ENCODE measurements at regions not wholly inside any gene's neighbourhood (a gene's known extent, or its start where the extent isn't known, plus 50 kb on each side); places are given as distances from the start of the nearest gene placed in this dataset.

DNA sequence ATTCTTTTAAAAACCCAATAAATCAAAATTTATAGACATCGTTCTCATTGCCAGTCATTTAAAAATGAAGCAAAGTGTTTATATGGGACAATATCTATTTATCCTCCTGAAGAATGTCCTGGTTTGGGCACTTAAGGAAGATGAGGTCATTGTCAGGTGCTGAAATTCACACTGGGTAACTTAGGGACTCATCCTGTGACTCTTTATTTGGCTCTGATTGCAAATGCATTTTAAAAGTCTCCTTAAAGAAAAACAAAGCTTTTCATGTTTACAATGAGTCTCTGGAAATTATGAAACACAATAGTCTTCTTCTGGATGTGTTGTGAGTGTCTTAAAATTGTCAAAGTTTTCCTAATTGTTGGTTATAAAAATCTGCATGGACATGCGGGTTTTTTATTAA lies 69.5 kb upstream of the GPR158 start:
- no peak overlapping the region for H2BK15ac ChIP-seq (ENCODE audit: low read depth, low read length)
- H3K36me3 ChIP-seq (ENCODE audit: control insufficient read depth, insufficient read depth, low read length): no peaks in the 10 kb centered on the region
- H3K27ac ChIP-seq (ENCODE audit: insufficient read depth, low read length): no peak overlapping the region
- no peak overlapping the region for H3K9ac ChIP-seq (ENCODE audit: low read depth, low read length)
- WGBS, 2 experiments (ENCODE audit: extremely low coverage in 2 of 2, insufficient read length in 1 of 2): no CpG with 5 or more reads among the region's 2 CpGs
- no peak overlapping the region for H3K14ac ChIP-seq (replicated peaks; ENCODE audit: low read depth, low read length)
- ATAC-seq (ENCODE audit: low read depth) (no peak), DNase-seq (no peak)
- H3K4ac ChIP-seq (ENCODE audit: low read depth, low read length): no peak overlapping the region
- in situ Hi-C loops (cut with MboI; ENCODE audit: low sequenced_read_pairs) (no loop called here), dilution Hi-C loops (cut with HindIII; ENCODE audit: low sequenced_read_pairs, unreplicated experiment) (no loop called here), intact Hi-C loops (cut with micrococcal nuclease) (no loop called here)
- no peaks in the 10 kb centered on the region for H3K9me1 ChIP-seq (ENCODE audit: insufficient read depth, low read length)
- ChIA-PET CTCF (no interaction called here), POLR2A (ENCODE audit: unreplicated experiment) (no interaction called here)
- H2AK9ac ChIP-seq (replicated peaks; ENCODE audit: low read depth, low read length, poor library complexity): no peak overlapping the region
- no peak overlapping the region for H4K91ac ChIP-seq (ENCODE audit: insufficient read depth, low read depth, low read length)
- H2AK5ac ChIP-seq (ENCODE audit: low read depth, low read length): no peak overlapping the region
- H3K18ac ChIP-seq (ENCODE audit: low read depth, low read length): no peak overlapping the region
- no peaks in the 10 kb centered on the region for H4K20me1 ChIP-seq (ENCODE audit: insufficient read depth, low read length)
- H3K4me2 ChIP-seq (ENCODE audit: low read depth, low read length): no peak overlapping the region
- H4K5ac ChIP-seq (ENCODE audit: low read depth, low read length): no peak overlapping the region
- H2BK20ac ChIP-seq (ENCODE audit: low read depth, low read length): no peak overlapping the region
- no peak overlapping the region for H2BK5ac ChIP-seq (ENCODE audit: low read depth, low read length, poor library complexity, severe bottlenecking)
- H3K79me1 ChIP-seq (ENCODE audit: low read depth in 1 of 2, low read length in 2 of 2): no peaks in the 10 kb centered on the region
- H3K27me3 ChIP-seq (ENCODE audit: control insufficient read depth, insufficient read depth, low read length): no peaks in the 10 kb centered on the region; the same call in 1 of the 2 replicates
- no peak overlapping the region for H4K8ac ChIP-seq (ENCODE audit: low read depth in 2 of 2, low read length in 2 of 2)
- no peaks in the 10 kb centered on the region for H3K4me1 ChIP-seq (ENCODE audit: control insufficient read depth, insufficient read depth, low read length)
- H2AFZ ChIP-seq (replicated peaks; ENCODE audit: low read length, poor library complexity): no peak overlapping the region
- TF ChIP-seq RFX5 (IDR thresholded peaks at IDR 0.05; ENCODE audit: low read depth, low read length) (no peak), POLR2A (IDR thresholded peaks at IDR 0.05; ENCODE audit: low read depth, low read length) (no peak), NFE2L2 (IDR thresholded peaks at IDR 0.05; ENCODE audit: low read depth, low read length) (no peak), MAZ (IDR thresholded peaks at IDR 0.05; ENCODE audit: borderline replicate concordance, low read depth, low read length) (no peak), MXI1 (IDR thresholded peaks at IDR 0.05; ENCODE audit: borderline replicate concordance, low read depth, low read length) (no peak), RAD21 (IDR thresholded peaks at IDR 0.05; ENCODE audit: low read length) (no peak), RCOR1 (IDR thresholded peaks at IDR 0.05; ENCODE audit: insufficient replicate concordance, low read length) (no peak), USF2 (IDR thresholded peaks at IDR 0.05; ENCODE audit: low read depth, low read length) (no peak), SMC3 (IDR thresholded peaks at IDR 0.05; ENCODE audit: low read depth, low read length) (no peak), CHD1 (IDR thresholded peaks at IDR 0.05; ENCODE audit: low read depth, low read length) (no peak)
- TF ChIP-seq, protein P1, sequence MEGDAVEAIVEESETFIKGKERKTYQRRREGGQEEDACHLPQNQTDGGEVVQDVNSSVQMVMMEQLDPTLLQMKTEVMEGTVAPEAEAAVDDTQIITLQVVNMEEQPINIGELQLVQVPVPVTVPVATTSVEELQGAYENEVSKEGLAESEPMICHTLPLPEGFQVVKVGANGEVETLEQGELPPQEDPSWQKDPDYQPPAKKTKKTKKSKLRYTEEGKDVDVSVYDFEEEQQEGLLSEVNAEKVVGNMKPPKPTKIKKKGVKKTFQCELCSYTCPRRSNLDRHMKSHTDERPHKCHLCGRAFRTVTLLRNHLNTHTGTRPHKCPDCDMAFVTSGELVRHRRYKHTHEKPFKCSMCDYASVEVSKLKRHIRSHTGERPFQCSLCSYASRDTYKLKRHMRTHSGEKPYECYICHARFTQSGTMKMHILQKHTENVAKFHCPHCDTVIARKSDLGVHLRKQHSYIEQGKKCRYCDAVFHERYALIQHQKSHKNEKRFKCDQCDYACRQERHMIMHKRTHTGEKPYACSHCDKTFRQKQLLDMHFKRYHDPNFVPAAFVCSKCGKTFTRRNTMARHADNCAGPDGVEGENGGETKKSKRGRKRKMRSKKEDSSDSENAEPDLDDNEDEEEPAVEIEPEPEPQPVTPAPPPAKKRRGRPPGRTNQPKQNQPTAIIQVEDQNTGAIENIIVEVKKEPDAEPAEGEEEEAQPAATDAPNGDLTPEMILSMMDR (conservative IDR thresholded peaks at IDR 0.05; ENCODE audit: low read depth, low read length): no peak
- no peak overlapping the region for H3K23ac ChIP-seq (ENCODE audit: low read depth, low read length)
- BruUV-seq (replicated peaks): no TSS peak
- no peak overlapping the region for H3K56ac ChIP-seq (ENCODE audit: extremely low read depth, insufficient read depth, low read length)
- no peaks in the 10 kb centered on the region for H3K9me3 ChIP-seq (ENCODE audit: control insufficient read depth, insufficient read depth, low read length)
- H3K4me3 ChIP-seq (ENCODE audit: insufficient read depth, low read depth, low read length): no peak overlapping the region
- no peak overlapping the region for H2BK120ac ChIP-seq (ENCODE audit: low read depth, low read length)

All from IMR-90 (cell line).